ENCODE measurements at regions not wholly inside any gene's neighbourhood (a gene's known extent, or its start where the extent isn't known, plus 50 kb on each side); places are given as distances from the start of the nearest gene placed in this dataset.
"Not testable (repeated sequence)": the region's sequence is repeated elsewhere in the genome, so short reads cannot be mapped to it uniquely, and the experiment has no call there.

DNA sequence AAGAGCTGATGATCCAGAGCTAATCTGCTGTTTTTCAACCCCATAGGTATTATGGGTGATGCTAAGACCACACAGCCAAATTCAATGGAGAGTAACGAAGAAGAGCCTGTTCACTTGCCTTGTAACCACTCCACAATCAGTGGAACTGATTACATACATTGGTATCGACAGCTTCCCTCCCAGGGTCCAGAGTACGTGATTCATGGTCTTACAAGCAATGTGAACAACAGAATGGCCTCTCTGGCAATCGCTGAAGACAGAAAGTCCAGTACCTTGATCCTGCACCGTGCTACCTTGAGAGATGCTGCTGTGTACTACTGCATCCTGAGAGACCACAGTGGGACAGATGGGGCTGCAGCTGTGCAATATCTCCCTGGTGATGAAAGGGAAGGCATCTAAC, 386.0 kb downstream of the DAD1 start:
- no peak for DNase-seq (ENCODE audit: low read depth, low spot score)

GRCh38 chr14:22202313-22202712, 386.7 kb downstream of the DAD1 start:
- no peak for DNase-seq (ENCODE audit: low read depth, low spot score)

- DNase-seq (ENCODE audit: low read depth, low spot score): no peak
Observed at GRCh38 chr14:22200977-22201605, 387.9 kb downstream of the DAD1 start.

DNA sequence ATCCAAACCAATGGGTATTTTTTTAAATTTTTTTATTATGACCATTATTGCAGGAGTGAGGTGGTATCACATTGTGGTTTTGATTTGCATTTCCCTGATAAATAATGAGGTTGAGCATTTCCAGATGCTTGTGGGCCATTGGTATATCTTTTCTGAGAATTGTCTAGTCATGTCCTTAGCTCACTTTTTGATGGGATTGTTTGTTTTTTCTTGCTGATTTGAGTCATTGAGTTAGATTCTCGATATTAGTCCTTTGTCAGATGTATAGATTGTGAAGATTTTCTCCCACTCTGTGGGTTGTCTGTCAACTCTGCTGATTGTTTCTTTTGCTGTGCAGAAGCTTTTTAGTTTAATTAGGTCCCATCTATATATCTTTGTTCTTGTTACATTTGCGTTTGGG, 388.9 kb downstream of the DAD1 start:
- not testable (repeated sequence) for DNase-seq (ENCODE audit: low read depth, low spot score)

DNA sequence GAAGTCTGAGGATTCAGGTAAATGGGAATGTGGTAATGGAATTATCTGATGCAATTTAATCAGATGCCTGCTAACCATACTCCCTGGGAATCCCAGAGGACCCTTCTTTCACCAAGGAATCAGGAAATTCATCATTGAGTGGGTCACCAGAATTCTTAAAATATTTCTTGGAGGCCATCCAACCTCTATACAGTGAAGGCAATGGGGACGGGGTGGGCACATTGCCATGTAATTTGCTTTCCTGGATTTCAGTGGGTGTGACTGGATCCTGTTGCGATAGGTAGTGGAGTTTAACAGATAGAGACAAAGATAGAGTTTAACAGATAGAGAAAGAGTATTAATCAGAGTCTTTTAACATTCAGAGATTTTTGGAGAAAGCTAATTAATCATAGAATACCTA, 394.4 kb downstream of the DAD1 start:
- no peak for DNase-seq (ENCODE audit: low read depth, low spot score)

- no peak for DNase-seq (ENCODE audit: low read depth, low spot score)
Observed at GRCh38 chr14:22190411-22191191, 398.4 kb downstream of the DAD1 start.

DNA sequence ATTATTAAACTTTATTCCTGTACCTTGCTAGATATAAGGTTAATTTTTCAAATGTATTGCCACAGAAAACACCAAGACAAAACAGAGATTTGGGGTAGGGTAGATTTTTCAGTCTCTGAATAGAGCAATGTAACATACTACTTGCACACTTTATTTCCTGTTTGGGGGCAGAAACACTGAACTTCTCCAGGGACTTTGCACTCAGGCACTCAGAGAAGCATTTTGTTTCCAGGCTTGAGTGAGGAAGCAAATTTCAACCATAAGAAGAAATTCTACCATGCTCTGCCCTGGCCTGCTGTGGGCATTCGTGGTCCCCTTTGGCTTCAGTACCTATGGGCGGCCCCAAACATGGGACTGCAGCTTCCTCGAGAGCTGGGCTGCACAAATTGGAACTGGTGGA, 399.1 kb downstream of the DAD1 start:
- DNase-seq (ENCODE audit: low read depth, low spot score): no peak

GRCh38 chr14:22188318-22188717, 400.7 kb downstream of the DAD1 start:
- DNase-seq (ENCODE audit: low read depth, low spot score): no peak

GRCh38 chr14:22185789-22186188, 403.2 kb downstream of the DAD1 start:
- no peak for DNase-seq (ENCODE audit: low read depth, low spot score)

DNA sequence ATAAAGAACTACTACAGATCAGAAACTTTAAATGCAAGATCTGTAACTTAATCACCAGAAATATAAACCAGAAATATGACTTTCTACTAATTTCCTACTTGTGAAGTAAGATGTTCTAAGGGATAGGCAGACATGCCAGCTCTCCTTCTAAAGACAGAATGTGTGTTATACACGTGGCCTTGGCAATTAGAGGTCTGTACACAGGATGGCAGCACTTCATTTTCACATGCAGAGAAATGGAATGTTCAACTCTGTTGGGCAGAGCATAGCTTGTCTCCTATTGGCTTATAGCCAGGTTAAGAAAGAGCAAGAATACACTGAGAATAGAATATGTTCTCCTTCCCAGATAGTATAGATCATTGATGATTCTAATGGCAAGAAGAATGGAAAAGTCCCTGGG, 403.8 kb downstream of the DAD1 start:
- DNase-seq (ENCODE audit: low read depth, low spot score): no peak

GRCh38 chr14:22184830-22185168, 404.2 kb downstream of the DAD1 start:
- DNase-seq (ENCODE audit: low read depth, low spot score): no peak

DNA sequence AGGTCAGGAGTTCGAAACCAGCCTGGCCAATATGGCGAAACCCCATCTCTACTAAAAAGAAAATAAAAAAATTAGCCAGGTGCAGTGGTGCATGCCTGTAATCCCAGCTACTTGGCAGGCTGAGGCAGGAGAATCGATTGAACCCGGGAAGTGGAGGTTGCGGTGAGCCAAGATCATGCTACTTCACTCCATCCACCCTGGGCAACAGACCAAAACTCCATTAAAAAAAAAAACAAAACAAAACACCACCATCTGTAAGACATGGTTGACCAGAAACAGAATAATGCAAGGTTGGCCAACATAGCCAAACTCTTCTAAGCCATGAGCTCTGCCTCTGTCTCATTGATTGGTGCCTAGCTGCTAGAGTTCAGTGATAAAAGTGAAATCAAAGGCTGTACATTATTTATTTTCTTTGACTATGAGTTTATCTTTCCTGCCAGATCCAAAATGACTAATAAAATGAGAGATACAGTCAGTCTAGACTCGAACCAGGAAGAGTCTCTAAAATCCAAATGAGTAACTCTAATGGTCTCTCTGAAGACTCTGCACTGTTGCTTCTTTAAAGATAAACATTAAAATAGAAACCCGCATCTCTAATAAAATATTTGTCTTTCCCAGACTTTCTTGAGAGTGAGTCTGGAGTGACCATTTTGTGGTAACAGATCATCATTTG, 404.7 kb downstream of the DAD1 start:
- no peak for DNase-seq (ENCODE audit: low read depth, low spot score)

- no peak for DNase-seq (ENCODE audit: low read depth, low spot score)
Observed at GRCh38 chr14:22180045-22180444, 409.0 kb downstream of the DAD1 start.

GRCh38 chr14:22179190-22179589, 409.8 kb downstream of the DAD1 start:
- DNase-seq (ENCODE audit: low read depth, low spot score): no peak

DNA sequence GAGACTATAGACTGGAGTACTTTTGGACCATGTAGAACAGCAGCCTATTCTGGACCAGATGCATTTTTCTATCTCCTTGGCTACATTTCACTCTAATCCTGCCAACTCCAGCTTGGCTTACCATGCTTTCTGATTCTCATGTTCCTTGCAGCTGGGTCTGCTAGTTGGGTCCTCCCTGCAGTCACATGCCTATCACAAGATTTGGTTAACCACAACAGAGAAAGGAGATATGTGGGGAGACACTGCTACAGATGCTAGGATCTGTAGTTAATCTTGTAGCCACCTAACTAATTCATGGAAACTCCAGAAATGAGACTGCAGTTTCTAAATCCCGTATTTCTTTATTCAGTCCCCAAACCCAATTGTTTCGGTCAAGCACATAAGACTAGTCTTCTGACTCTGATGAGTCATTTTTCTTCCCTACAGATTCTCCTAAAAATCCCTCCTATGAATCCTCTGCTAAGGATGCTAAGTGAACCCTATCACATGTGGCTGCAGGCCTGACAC, 410.6 kb downstream of the DAD1 start:
- no peak for DNase-seq (ENCODE audit: low read depth, low spot score)

- no peak for DNase-seq (ENCODE audit: low read depth, low spot score)
Observed at GRCh38 chr14:22177870-22178269, 411.2 kb downstream of the DAD1 start.

DNA sequence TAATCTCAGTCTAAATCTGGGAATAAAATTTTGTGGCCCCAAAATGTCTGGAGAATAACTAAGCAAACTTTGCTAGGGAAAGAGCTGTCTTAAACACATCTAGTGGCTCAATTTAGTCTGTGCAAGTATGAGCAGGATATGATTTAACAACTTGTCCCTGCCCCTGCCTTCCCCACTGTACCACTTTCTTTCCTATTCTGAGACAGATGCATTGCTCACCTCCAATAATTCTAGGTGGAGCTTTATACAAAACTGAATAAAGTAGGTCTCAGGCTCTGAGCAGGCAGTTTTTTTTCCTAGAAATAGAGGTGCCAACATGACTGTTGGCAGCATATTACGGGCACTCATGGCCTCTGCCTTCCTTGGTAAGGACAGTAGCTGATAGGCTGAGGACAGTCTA, 412.1 kb downstream of the DAD1 start:
- DNase-seq (ENCODE audit: low read depth, low spot score): no peak

GRCh38 chr14:22175278-22175558, 413.8 kb downstream of the DAD1 start:
- DNase-seq (ENCODE audit: low read depth, low spot score): not testable (repeated sequence)

GRCh38 chr14:22174412-22175277, 414.4 kb downstream of the DAD1 start:
- no peak for DNase-seq (ENCODE audit: low read depth, low spot score)

- no peak for DNase-seq (ENCODE audit: low read depth, low spot score)
Observed at GRCh38 chr14:22168092-22168955, 420.7 kb downstream of the DAD1 start.

GRCh38 chr14:22164616-22165015, 424.4 kb downstream of the DAD1 start:
- DNase-seq (ENCODE audit: low read depth, low spot score): no peak
